Stimulated activated naive CD8-positive, alpha-beta T cell treated with anti-CD3 and anti-CD28 coated beads, Interleukin-15, Interleukin-2, amounts not matched to agents 100 U/mL and 50 U/mL, for 24 hours (primary cell): ENCODE measurements at regions not wholly inside any gene's neighbourhood (a gene's known extent, or its start where the extent isn't known, plus 50 kb on each side); places are given as distances from the start of the nearest gene placed in this dataset.
"Not testable (repeated sequence)": the region's sequence is repeated elsewhere in the genome, so short reads cannot be mapped to it uniquely, and the experiment has no call there.

Experiments used
- ATAC-seq: fragments of 150-1000 bp; cut with Tn5 transposase; one replicate; pipeline ENCODE4 v1.10.0; 2021
- DNase-seq: peaks from one replicate; pipeline ENCODE4 v3.0.0; 2021

DNA sequence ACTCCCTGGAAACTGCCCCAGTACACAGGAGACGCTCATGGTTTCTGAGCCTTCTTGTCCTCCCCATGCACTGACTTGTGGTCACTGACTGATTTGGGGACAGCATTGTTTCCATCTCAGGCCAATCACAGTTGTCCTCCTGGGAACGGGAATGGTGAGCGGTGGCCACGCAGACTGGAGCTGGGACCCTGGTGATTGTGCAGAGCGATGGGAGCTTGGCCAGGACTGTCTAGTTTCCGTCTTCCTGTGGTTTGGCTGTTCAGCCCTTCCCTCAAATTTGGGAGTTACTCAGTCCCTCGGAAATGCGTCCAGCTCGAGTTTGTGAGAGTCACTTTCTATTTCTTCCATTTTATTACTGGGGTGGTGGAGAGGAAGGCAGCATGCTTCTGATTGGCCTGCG, 250.9 kb downstream of the ACTR3B start:
- ATAC-seq, result no peak
- no peak for DNase-seq

DNA sequence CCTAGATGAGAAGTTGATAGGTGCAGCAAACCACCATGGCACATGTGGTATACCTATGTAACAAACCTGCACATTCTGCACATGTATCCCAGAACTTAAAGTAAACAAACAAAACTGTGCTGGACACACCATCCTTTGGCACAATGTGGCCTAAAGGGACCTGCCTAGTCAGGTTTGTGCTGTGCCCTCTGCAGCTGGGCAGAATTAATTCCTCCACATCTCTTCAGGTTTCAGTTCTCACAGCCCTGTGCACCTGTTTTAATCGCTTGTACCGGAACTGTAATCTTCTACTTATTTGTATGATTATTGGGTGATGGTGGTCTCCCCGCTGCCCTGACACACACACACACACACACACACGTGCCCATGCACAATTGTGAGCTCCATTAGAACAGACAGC, 252.7 kb downstream of the ACTR3B start:
- ATAC-seq, result no peak
- DNase-seq, result no peak

DNA sequence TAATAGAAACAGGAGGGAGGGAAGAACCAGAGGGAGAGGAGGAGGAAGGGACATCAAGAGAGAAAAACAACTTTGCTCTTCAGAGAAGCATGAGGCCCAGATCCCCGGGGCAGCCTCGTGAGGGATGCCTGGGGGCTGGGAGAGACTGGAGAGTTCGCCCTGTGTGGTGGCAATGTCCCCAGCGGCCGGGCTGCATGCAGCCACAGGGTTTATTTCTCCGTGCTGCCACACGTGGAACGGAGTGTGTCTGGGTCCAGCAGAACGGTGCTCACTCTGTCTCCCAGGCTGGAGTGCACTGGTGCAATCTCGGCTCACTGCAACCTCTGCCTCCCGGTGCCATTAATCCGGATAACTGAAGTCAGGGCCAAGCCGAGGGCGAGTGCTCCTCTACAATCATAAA, 257.7 kb downstream of the ACTR3B start:
- no peak for ATAC-seq
- no peak for DNase-seq

DNA sequence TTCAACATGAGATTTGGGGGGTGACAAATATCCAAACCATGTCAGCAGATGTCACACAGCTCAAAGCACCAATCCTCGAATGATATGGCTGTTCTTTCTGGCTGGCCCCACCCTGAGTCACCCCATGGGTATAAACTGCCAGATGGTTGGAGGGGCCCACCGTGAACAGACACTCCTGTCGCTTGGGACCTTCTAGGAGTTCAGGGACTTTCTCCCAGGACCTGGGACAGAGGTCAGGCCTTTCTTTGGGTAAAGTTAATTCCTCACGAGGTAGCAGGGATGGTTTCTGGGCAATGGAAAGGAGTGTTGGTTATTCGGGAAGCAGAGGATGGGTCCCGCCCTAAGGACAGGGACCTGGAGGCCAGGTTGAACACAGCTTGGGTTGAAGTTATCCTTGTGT, 262.0 kb downstream of the ACTR3B start:
- DNase-seq (no peak), ATAC-seq (no peak)

DNA sequence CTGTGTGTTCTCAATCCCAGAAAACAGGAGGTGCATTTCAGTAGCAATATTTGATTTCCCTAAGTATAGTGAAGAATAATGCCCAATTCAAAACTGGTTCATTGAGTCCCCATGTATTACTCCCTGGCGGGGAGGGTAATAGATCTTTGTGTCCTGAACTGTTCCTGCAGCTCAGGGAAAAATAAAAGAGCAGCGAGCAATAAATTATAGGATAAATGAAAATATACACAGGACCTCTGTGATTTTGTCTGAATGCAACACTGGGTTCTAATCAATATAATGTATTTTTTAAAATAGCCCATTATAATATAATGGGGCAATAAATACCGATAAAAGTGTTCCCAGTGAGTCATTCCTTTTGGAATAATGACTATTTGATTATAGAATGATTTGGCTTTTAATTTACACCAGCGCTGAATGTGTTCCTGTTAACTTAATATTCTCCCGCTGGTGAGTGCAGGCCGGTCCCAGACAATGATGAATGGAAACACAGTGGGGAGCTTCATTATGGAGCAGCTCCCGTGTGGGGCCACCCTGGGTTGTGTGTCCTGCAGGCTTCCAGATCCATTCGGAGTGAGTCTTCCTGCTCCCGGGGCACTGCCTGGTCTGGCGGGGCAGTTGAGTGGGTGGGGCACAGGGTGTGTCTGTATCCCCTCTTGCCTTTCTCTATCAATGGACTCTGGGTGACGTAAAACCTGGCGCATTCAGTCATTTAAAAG, 263.1 kb downstream of the ACTR3B start:
- no peak for ATAC-seq
- DNase-seq, result no peak

DNA sequence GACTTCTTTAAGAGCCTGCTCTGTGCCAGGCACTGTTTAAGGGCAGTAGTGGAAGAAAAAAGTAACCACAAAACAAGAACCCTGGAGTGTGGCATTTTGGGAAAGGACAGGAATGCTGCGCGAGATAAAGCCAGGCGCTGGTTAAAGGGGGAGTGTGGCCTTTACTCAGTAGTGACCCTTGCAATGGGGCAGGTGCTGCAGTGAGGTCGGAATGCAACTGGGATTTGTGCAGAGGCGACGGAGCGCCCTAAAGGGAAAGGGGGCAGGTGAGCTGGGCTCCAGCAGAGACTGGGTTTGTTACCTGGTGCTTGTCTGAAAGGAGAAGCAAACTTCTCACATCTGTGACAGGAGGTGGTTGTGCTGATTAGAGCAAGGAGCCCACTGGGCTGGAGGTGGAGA, 263.6 kb downstream of the ACTR3B start:
- DNase-seq, result no peak

DNA sequence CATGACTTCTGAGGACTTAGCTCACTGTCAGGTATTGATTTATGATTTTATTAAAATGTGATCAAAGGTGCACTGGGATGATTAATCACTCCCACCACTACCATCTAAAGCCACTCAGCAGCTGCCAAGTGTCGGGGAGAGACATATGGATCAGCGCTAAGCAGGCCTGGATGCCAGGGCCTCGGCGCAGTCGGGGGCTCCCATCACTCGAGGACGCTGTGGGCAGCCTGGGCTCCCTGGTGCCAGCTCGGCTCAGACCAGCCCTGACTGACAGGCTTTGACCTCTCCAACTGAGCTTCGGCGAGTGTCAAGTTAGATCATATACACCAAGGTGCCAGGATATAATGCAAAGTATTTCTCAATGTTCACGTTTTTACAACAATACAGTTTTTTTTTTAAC, 267.7 kb downstream of the ACTR3B start:
- no peak for ATAC-seq
- no peak for DNase-seq

More for the DNA sequence above, 263.6 kb downstream of the ACTR3B start:
- ATAC-seq, result no peak

DNA sequence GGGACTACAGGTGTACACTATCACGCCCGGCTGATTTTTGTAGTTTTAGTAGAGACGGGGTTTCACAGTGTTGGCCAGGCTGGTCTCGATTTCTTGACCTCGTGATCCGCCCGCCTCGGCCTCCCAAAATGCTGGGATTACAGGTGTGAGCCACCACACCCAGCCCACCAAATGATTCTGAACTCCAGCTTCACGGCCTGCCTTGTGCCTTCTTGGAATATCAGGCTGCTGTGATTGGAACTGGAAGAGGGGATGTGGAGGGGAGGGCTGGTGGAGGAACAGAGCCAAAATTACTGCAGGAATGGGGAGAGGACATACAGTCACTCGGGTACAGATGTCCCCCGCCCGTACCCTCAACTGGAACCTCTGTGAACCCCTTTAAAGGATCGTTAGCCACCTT, 268.4 kb downstream of the ACTR3B start:
- ATAC-seq (no peak), DNase-seq (no peak)

DNA sequence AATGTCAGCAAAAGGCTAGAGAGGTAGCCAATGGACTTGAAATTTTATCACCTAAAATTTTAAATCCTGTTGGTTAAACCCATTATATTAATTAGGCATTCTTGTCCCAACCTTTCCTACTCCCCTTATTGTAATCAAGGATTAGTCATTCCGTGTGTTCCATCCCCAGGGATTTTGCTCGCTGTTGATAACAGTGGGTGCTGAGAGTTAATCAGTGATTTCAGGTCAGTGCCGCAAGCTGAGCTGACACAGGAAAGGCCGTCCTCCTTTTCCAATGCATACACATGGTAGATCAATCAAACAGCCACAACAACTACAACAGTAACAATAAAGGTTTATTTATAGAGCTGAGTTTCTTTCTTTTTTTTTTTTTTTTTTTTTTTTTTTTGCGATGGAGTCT, 271.4 kb downstream of the ACTR3B start:
- DNase-seq (no peak), ATAC-seq (no peak)

DNA sequence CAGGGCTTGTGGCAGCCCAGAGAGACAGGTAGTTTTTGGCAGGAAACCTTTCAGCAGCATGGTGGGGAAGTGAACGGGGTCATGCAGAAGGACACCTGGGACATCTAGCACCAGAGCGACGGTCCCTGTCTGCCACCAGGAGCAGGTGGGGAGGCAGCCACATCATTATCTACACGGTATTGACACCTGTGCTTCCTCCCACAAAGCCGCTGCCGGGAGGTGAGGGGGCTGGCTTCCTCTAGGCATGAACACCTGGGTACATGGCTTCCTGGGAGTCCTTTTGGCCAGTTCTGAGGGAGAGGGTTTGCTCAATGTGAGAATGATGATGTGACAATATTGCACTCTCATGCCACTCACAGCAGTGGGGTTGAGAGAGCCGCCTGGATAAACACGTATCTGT, 275.2 kb downstream of the ACTR3B start:
- no peak for DNase-seq
- ATAC-seq, result no peak

DNA sequence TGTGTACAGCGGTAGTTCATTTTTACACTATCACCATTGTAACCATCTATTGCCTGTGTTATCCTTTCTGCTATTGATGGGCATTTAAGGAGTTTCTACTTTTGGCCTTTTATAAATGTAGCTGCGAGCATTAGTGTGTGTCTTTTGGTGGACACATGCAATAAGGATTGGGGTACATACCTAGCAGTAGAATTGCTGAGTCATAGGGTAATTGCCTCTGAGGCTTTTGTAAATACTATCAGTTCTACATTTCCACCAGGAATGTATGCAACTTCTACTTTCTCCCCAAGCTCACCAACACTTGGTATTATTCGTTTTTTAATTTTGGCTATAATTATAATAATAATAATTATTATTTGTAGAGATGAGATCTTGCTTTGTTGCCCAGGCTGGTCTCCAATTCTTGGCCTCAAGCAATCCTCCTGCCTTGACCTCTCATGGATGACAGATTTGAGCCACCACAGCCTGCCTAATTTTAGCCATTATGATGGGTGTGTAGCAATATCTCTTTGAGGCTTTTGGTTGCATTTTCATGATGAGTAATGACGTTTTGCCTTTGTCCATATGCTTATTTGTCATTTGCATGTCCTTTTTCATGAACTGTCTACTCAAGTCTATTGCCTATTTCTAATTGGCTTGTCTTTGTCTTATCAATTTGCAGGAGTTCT, 277.0 kb downstream of the ACTR3B start:
- no peak for ATAC-seq
- no peak for DNase-seq

DNA sequence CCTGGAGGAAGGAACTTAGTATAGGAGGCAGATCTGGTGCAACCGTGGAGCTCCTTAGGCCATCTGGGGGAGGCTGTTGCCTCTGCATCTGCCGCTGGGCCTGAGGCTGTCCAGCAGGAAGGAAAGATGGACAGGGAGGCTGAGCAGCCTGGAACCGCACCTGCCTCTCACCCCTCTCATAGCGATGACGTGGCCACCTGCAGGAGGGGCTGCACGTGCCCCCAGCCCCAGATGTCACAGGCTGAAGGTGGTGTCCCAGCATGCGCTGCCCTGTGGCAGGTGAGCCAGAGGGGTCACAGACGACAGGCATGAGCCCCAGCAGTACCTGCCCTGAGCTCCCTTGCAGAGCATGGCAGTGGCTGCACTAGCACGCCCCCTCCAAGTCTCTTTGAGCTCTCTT, 283.9 kb downstream of the ACTR3B start:
- ATAC-seq (no peak), DNase-seq (no peak)

DNA sequence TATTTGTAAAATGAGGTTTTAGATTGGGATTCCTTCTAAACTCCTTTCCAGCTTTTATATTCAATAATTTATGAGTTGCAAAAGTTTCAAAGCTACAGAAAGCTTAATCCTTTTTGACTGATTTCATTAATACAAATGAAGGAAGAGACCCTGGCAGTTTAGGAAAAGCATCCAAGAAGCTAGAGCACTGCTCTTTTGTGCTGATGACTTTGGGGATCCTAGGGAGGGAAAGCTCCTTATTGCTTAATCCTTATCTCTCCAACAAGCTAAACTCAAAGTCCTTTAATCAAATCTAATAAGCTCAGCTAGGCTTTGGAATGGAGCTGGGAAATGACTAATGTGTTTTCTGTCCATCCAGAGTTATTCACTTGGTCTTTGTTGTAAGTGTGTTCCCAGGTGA, 285.4 kb downstream of the ACTR3B start:
- DNase-seq, result no peak
- ATAC-seq, result no peak

DNA sequence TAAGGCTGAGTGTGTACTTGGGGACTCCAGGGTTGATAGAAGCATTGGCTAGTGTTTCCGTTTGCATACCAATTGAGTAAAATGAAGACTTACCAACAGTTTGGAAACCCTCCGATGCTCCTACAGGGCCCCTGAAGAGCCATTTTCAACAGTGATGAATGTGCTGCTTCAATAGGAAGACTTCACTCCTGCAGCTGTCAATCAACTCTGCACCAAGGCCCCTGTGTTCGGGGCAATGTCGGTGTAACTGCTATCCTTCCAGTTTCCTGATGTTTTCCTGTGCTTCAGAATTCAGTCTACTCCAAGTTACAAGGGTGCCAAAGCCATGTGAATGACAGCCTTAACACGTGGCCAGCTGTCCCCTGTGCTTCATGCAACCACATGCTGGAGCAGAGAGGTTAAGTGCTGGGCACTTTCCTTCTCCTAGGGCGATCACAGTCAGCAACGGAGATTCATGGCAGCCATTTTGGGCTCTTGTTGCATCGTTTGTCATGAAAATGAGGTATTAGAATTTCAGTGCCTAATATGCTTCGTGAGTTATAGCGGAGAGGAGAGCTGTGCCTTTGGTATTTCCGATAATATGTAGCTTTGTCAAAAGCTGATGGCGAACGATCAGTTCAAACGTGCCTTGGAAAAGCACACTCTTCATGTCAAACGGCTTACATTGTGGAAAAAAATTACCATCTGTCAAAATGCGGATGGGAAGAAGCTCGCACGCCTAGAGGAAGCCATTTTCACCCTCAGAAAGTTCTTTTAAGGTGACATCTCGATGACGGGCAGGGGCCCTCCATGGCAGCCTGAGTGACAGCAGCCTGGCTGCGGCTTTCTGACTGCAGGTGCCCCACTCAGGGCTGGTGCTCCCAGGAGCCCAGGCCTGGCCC, 287.8 kb downstream of the ACTR3B start:
- DNase-seq (no peak), ATAC-seq (no peak)

DNA sequence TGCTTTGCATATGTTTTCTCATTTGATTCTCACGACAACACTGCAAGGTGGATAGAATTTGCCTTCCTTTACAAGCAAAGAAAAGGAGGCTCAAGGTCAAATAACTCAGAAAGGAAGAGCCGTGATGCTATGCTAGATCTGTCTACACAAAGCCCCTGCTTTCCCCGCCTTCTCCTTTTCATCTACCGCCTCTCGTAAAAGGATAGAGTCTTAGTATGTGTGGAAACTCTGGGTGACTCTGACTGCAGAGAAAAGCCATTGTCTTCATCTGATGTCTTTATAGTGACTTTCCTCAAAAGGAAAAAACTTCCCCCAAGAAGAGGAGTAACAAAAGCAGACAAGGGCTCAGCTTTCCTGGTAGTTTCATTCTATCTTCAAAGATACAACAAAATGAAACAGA, 292.7 kb downstream of the ACTR3B start:
- ATAC-seq (no peak), DNase-seq (no peak)

DNA sequence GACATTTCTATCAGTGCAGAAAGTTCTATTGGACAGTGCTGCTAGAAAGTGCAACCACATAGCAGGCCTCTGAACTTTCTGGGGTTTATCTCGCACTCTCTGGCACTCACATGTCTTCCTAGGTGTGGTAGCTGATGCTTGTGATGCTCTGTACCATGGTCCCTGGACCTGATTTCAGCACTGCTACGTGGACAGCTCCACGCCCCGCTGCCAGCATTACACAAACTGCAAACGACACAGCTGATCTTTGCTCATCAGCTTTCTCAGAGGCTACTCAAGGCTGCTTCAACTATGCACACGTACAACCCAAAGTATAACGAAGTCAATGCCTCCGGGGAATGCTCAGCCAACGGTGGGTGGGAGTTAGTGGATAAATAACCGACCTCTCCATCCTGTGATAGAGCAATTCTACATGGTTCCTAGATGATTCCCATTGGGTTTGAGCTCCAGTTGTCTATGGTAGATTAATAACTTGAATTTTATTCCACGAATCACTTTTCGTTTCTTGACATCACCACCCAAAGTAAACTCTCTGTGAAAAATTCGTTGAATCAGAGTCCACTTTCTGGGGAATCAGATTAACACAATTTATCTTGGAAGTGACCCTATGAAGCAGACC, 302.5 kb downstream of the ACTR3B start:
- DNase-seq (peak; percentile 7), ATAC-seq (no peak)

DNA sequence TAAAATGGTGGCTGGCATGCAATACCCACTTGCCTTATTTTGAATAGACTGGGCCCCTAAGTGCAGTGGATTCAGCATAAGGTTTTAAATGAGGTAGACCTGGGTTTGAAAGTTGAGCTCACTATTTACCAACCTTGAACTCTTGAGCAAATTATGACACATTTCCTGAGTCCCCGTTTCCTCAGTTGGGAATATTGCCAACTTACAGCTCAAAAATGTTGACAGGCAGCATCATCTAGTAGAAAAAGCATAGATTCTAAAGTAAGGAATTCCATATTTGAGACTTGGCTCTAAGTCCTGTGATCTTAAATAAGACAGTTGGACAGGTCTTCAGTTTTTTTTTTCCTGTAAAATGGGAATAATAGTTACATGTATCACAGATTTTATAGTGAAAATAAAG, 305.5 kb downstream of the ACTR3B start:
- DNase-seq, result no peak
- no peak for ATAC-seq

DNA sequence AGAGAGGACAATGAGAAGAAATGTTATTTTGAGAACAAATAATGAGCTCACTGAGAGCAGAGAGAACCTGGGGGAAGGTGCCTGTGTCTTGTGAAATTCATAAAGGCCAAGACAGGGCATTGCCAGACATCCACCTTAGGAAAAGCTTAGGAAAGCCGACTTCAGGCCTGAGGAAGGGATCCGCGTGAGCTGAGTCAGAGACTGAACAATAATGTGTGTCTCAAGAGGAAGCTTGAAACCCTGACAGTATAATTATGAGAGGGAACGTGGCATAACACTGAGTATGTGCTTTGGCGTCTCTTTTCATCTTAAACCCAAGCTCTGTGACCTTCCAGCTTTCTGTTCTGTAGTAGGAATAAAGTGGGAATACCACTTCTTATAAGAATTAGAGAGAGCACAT, 307.2 kb downstream of the ACTR3B start:
- DNase-seq (no peak), ATAC-seq (no peak)

DNA sequence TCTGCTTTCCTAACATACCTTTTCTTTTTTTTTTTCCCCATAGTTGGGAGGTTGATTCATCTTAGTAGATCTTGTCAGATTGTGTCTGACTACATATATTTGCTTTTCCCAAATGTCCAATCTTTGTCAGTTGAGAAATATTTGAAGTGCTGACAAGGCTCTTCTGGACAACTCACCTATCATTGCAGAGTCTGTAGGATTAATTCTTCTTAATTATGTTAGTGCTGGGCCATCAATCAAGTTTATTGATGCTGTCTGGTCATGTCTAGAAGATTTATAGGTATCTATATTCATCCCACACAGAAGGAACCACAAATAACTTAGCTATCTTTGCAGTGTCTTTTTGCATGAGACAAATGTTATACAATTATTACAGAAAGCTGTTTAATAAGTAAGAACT, 310.6 kb downstream of the ACTR3B start:
- ATAC-seq, result no peak
- DNase-seq, result no peak

DNA sequence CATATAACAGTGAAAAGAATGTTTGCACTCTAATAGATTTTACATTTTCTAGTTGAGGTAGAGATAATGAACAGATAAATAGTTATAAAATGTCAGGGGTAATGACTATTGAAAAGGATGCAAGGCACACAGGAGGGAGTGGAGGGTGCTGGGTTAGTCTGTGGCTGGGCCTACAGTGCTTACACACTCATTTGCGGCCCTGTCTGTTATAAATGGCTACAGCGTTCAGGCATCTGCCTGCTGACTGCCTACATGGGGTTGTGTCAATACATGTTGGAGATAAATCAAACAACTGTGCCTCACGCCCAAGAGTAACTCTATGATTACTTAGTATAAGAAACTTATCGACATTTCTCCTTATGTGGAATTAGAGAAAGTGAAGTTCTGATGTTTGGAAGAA, 313.3 kb downstream of the ACTR3B start:
- no peak for ATAC-seq
- DNase-seq, result no peak

DNA sequence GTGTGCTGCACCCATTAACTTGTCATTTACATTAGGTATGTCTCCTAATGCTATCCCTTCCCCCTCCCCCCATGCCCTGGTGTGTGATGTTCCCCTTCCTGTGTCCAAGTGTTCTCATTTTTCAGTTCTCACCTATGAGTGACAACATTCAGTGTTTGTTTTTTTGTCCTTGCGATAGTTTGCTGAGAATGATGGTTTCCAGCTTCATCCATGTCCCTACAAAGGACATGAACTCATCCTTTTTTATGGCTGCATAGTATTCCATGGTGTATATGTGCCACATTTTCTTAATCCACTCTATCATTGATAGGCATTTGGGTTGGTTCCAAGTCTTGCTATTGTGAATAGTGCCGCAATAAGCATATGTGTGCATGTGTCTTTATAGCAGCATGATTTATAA, 316.7 kb downstream of the ACTR3B start:
- ATAC-seq, result not testable (repeated sequence)

DNA sequence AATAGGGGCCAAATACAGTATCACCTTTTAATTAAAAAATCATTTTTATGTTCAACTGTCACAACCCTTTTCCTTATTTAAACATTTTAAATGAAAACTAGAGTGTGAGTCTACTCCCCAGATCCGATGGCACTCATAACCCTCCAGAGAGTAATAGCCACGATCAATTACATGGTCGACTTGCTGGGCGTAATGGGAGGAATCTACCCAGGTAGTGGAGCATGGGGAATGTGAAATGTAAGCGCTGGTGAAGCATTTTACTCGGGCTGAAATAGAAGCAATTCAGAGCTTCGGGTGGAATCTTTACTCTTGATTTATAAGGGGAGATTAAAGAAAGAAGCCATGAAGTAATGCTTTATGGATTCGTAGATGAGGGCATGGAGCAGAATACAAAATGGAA, 321.9 kb downstream of the ACTR3B start:
- no peak for DNase-seq
- ATAC-seq, result no peak

More for the DNA sequence above, 316.7 kb downstream of the ACTR3B start:
- DNase-seq, result not testable (repeated sequence)

DNA sequence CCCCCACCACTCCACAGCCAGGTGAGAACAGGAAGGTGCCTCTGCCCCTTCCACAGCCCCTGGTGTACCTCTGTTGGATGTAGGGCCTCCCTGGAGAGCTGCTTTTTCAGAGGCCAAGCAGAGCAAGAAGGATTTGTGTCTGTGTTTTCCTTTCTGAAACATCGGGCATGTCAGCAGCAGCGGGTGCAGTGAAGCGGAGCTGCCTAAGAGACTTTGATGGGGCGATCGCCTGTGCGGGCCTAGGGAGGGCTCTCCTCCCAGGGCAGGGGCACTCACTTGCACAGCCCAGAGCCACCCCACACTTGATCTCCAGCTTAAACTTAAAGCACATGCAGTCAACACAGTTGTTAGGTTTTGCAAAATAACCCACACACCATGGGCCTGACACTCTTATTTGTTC, 324.7 kb downstream of the ACTR3B start:
- no peak for ATAC-seq
- no peak for DNase-seq
